Activated T-cell treated with anti-CD3 and anti-CD28 coated beads, Interleukin-2, amount 50 U/mL, for 1 hour (primary cell): ENCODE measurements at regions not wholly inside any gene's neighbourhood (a gene's known extent, or its start where the extent isn't known, plus 50 kb on each side); places are given as distances from the start of the nearest gene placed in this dataset.

ENCODE experiments used
- DNase-seq: peaks from one replicate; pipeline ENCODE4 v3.0.0-alpha.2; 2020

DNA sequence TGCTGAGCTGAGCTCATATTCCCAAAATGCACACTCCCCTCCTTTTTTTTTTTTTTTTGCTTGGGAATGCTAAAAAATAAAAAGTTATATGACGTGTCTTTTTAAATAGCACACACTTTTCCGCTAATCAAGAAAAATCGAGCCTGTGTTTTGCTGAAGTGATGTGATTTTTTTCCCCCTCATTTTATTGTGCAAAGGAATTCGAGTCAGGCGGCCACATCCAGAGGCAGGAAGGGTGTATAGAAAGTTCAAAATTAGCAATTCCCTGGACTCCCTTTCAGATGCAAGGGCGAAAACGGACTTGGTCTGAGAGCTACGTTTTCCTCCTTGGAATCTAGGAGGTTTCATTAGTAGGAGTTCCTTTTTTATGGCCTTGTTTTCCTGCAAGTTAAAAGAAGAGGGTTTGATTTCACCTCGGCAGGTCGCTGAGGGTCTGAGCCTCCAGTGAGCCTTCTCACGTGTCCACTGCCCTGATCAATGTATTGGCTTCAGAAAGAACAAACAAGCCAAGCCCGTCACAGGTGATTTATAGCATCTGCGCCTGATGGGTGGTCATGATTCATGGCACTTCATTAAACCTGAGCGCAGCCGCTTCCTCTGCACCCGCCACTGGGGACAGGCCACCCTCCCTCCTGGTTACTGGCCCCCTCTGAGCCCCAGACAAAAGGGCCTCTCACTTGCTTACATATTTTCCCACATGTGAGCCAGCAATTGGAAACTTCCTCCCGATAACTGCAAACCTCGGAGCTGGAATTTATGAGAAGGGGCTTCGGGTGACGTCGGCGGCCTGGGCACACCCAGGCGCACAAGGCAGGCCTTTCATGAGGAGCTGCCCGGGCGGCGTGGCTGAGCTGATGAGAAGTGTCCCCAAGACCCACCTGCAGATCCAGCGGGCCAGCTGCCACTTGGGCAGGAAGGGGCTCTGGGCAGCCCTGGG, 64.4 kb upstream of the LINC01488 start:
- DNase-seq = no peak

- no peak for DNase-seq
Observed at GRCh38 chr11:69417699-69418085, 63.8 kb upstream of the LINC01488 start.

- DNase-seq = no peak
Observed at GRCh38 chr11:69418576-69419296, 62.7 kb upstream of the LINC01488 start.

DNA sequence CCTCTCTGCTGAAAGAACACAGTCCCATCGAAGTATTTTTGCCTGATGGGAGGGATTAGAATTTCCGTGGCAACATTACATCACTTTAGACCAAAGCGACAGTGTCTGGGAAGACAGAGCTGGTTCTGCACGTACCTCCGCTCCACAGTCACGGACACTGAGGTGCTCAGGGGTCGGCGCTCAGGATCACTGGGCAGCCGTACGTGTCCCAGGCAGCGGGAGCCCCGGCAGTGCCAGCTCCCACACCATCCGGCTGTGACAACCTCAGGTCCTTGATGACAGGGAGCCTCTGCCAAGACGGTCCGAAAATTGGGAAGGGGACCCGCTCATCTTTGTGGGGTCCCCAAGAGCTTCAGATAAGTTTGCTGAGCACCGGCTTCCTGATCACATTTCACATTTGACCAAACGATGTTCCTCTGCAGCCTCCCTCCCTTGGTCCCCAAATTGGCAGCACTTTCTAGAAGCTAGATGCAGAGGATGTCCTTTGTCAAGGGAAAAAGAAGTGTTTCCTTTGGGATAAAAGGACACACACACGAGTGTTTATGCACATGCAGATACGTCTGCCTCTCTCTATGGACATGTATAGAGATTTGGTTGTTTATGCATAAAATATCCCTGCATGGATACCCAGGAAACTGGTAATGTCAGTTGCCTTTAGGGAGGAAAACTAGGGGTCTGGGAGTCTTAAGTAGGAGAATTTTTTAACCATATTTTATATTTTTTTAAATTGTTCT, 61.6 kb upstream of the LINC01488 start:
- no peak for DNase-seq

DNA sequence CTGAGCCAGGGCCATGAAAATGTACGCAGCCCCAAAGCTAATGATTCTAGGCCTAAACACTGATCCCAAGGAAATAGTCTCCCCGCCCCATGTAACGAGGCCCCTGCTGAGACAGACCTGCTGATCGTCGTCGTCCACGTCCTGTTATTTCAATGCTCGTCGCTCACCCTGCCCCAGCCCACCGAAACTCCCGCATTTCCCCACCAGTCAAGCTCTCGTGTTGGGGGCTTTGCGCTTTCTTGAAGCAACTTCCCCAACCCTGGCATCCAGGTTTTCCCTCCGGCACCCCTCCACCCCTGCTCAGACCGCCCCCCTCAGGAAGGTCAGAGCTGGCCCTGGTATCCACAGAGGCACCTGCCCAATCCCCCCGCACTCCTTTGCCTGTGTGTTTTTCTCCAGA, 58.8 kb upstream of the LINC01488 start:
- DNase-seq = no peak

DNA sequence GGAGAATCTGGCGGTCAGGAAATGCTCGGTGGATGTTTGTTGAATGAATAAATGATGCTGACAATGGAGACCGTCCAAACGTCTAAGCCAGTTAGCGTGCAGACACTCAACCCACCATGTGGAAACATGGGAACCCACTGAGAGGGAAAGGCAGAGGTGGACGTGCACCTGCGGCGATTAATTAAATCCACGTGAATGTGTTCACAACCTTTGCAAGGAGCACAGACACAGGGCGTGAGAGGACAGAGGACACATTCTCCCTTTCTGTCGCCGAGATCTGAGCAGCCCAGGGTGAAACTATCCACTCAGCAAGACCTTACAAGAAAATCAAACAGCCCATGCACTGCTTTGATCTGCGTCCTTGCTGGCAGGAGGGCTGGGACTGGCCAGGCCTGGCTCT, 58.3 kb upstream of the LINC01488 start:
- no peak for DNase-seq

DNA sequence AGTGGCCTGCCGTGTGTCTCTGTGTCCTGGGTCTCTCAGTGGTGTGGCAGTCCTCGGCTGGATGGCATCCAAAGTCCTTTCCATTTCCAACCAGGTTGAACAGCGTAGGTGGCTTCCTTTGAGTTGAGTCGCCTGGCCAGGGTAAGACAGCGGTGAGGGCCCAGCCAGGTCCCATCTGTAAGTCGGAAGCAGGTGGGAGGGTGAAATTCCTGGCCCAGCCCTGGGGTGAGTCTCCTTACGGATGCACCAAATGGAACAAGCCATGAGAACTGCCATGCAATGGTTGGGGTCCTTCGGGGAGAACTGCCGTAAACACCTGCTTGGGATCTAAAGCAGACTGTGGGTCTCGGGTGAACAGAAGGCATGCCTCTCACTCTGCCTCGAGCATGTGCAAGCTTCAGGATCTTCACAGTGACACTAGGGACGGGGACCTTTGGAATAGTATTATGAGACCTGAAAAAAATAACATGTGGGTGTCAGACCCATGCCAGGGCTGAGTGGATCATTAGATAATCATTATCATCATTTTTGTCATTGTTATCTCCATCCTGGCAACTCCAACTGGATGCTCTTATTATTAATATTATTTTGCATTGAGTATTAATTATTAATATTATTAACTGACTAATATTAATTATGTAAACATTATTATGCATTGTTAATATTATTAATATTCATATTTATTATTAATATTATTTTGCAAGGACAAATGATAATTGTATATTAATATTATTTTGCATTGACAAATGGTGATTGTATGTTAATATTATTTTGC, 57.7 kb upstream of the LINC01488 start:
- DNase-seq = no peak

DNA sequence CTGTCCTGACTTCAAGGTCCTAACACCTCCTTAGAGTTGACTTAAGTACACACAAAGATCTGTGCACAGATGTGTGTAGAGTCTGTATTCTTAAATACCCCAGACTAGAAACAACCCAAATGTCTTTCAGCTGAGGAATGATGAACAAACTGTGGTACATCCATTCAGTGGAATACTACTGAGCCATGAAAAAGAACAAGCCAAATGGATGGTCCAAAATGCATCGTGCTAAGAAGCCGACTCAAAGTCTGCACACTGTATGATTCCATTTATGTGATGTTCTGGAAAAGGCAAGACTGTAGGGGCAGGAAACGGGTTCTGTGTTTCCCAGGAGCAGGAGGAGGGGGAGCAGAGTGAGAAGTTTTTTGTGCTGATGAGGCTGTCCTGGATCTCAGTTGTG, 56.7 kb upstream of the LINC01488 start:
- no peak for DNase-seq

- DNase-seq = no peak
Observed at GRCh38 chr11:69425444-69425843, 56.0 kb upstream of the LINC01488 start.

- no peak for DNase-seq
Observed at GRCh38 chr11:69425895-69426544, 55.4 kb upstream of the LINC01488 start.

- no peak for DNase-seq
Observed at GRCh38 chr11:69427337-69427736, 54.1 kb upstream of the LINC01488 start.

DNA sequence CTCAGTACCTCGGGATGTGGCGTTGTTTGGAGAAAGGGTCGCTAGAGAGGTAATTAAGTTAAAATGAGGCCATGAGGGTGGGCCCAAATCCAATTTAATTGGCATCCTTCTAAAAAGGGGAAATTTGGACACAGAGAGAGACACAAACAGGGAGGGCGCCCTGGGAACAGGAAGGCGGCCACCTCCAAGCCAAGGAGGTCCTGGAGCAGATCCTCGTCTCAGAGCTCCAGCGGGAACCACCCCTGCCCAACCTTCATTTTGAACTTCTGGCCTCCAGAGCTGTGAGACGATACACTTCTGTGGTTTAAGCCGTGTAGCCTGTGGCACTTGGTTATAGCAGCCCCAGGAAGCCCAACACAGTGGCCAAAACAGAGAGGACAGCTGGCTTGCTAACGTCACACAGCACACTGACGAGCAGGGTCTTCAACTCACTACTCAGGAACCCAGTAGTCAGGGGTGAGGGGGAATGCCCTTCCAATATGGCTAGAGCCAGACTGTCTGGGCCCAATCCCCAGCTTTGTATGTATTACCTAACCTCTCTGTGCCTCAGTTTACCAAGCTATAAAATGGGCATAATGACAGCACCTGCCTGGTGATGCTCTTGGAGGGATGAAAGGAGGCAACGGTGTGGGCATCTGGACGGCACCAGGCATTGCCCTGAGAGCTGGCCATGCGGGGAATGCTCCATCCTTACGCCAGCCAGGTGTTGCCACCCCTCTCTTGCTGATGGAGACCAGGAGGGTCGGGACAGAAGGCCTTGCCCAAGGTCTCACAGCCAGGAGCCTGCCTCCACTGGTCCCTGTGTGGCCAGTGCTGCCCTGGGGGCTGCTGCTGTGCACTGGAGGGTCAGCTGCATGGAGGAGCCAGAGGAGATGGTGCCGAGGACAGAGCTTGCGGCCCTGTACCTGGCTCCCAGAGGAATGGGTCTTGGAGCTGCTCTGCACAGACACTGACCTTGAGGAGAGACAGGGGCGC, 53.3 kb upstream of the LINC01488 start:
- no peak for DNase-seq

DNA sequence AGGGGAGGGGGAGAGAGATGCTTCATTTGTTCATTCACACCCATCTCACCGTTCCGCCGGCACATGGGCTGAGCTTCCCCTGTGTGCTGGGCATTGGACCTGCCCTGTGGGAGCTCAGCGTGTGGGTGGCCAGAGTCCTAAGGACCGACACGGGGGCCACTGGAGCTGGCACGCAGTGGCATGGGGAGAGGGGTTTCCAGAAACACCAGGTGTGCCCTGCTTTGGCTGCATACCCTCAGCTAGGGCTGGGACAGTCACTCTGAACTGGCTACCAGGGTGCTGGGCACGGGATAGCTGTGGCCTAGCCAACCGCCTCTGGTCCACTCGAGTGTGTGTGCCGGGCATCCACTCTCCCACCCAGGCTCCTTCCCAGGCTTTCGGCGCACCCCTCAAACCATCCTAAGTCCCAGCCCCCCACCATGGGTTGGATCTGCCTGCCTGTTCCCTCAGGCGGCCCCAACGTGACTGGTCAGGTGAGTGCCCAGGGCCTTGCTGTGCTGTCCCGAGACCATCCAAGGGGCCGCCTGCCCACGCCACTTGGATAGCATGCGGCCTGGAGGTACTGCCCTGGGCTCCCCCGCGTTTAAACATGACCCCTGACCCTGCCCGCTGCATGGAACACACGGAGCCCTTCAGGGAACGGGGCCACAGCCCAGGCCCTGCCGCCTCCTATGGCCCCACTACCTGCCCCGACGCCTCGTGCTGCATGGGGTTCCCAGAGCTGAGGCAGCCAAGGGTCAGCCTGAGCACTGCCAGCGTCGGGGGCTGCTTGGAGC, 51.6 kb upstream of the LINC01488 start:
- DNase-seq = no peak

DNA sequence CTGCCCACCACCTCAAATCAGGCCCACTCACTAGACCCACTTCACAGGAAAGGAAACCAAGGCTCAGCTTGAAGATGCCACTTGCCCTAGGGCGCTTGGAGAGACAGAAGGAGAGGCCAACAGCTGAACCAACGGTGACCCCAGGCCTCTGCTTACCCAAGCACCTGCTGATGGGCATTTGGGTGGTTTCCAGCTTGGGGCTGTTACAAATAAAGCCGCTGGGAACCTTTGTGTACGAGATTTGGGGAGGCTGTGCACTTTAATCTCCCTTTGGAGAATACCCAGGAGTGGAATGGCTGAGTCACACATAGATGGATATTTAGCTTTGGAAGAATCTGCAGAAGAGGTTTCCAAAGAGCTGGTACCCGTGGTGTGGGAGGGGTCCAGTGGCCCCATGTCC, 50.9 kb upstream of the LINC01488 start:
- DNase-seq = no peak

GRCh38 chr11:69431136-69431535, 50.3 kb upstream of the LINC01488 start:
- DNase-seq = no peak
